Thyroid gland (tissue), 4 donors: ENCODE measurements at regions not wholly inside any gene's neighbourhood (a gene's known extent, or its start where the extent isn't known, plus 50 kb on each side); places are given as distances from the start of the nearest gene placed in this dataset.

ENCODE experiments used
- DNase-seq, 2 donors: peaks; one replicate each; pipeline ENCODE4 v3.0.0-alpha.2; 2019
- H3K27ac ChIP-seq, 3 donors: fragments of 200-600 bp; sonication (generic); 1 replicate in 2 of 3; 2 replicates in 1 of 3; pipeline ENCODE4 v1.5.1; 2016 to 2019; ENCODE audit warnings: mild to moderate bottlenecking in 1 of 3, moderate library complexity in 1 of 3
- H3K27me3 ChIP-seq: fragments of 200-600 bp; sonication (generic); one replicate; pipeline ENCODE4 v1.5.1; 2019
- H3K36me3 ChIP-seq, 2 donors: fragments of 200-600 bp; sonication (generic); one replicate each; pipeline ENCODE4 v1.5.1; 2016 to 2019
- H3K4me1 ChIP-seq, 2 donors: fragments of 200-600 bp; sonication (generic); one replicate each; pipeline ENCODE4 v1.5.1; 2017 to 2019
- H3K4me3 ChIP-seq, 3 donors: fragments of 200-600 bp; sonication (generic); replicated peaks in 1 of 3; 1 replicate in 2 of 3; 2 replicates in 1 of 3; pipeline ENCODE4 v1.5.1; 2016; ENCODE audit warnings: mild to moderate bottlenecking in 1 of 3
- H3K9me3 ChIP-seq: fragments of 200-600 bp; sonication (generic); one replicate; pipeline ENCODE4 v1.5.1; 2017
- POLR2A ChIP-seq, 2 donors: fragments of 450-650 bp; IDR thresholded peaks; one replicate each; pipeline ENCODE4 v1.6.1; 2017; ENCODE audit warnings: antibody characterized with exemption in 2 of 2, mild to moderate bottlenecking in 2 of 2, moderate library complexity in 1 of 2
- WGBS, 2 donors: methylation state at CpG; one replicate each; pipeline ENCODE4 v1.1.5; 2017; 5-methylcytosine and 5-hydroxymethylcytosine counted together
- intact Hi-C: fragments of 100-400 bp; cut with DNase I; formaldehyde crosslinking; loops from one replicate; pipeline ENCODE4 v1.15.1; 2023
- TF ChIP-seq, protein P1 (sequence below), 6 experiments: fragments of 200-600 bp in 3 of 6; fragments of 450-650 bp in 3 of 6; sonication (generic) in 3 of 6; IDR thresholded peaks; one replicate each; pipeline ENCODE4 v1.5.1; 2016 to 2019; ENCODE audit warnings: antibody characterized with exemption in 6 of 6, mild to moderate bottlenecking in 2 of 6, inconsistent platforms in 1 of 6, moderate library complexity in 1 of 6

GRCh38 chr12:60114169-60114568 lies 518.3 kb downstream of the SLC16A7 start:
- H3K36me3 ChIP-seq: no peaks in the 10 kb centered on the region
- H3K27me3 ChIP-seq: no peaks in the 10 kb centered on the region
- no peak for TF ChIP-seq POLR2A (IDR thresholded peaks at IDR 0.05)
- TF ChIP-seq, protein P1, sequence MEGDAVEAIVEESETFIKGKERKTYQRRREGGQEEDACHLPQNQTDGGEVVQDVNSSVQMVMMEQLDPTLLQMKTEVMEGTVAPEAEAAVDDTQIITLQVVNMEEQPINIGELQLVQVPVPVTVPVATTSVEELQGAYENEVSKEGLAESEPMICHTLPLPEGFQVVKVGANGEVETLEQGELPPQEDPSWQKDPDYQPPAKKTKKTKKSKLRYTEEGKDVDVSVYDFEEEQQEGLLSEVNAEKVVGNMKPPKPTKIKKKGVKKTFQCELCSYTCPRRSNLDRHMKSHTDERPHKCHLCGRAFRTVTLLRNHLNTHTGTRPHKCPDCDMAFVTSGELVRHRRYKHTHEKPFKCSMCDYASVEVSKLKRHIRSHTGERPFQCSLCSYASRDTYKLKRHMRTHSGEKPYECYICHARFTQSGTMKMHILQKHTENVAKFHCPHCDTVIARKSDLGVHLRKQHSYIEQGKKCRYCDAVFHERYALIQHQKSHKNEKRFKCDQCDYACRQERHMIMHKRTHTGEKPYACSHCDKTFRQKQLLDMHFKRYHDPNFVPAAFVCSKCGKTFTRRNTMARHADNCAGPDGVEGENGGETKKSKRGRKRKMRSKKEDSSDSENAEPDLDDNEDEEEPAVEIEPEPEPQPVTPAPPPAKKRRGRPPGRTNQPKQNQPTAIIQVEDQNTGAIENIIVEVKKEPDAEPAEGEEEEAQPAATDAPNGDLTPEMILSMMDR (IDR thresholded peaks at IDR 0.05): no peak
- intact Hi-C loops: no loop called here
- no peak overlapping the region for H3K4me3 ChIP-seq
- H3K9me3 ChIP-seq: no peaks in the 10 kb centered on the region
- no peak overlapping the region for H3K27ac ChIP-seq
- no peak for DNase-seq
- WGBS, 2 donors: 75 to 80% methylated on average over 1 of the region's 1 CpG
- H3K4me1 ChIP-seq: no peaks in the 10 kb centered on the region

GRCh38 chr12:60119327-60119726 lies 523.5 kb downstream of the SLC16A7 start:
- 49 to 63% methylated on average over 2 of the region's 2 CpGs for WGBS, 2 donors
- Histone ChIP-seq H3K4me1 (no peaks in the 10 kb centered on the region), H3K27ac (no peak overlapping the region), H3K4me3 (no peak overlapping the region), H3K9me3 (no peaks in the 10 kb centered on the region), H3K36me3 (no peaks in the 10 kb centered on the region), H3K27me3 (no peaks in the 10 kb centered on the region)
- intact Hi-C loops: no loop called here
- TF ChIP-seq POLR2A (IDR thresholded peaks at IDR 0.05): no peak
- TF ChIP-seq, protein P1 (IDR thresholded peaks at IDR 0.05): no peak
- DNase-seq: no peak

GRCh38 chr12:60120199-60120598 lies 524.4 kb downstream of the SLC16A7 start:
- TF ChIP-seq, protein P1 (IDR thresholded peaks at IDR 0.05): no peak
- TF ChIP-seq POLR2A (IDR thresholded peaks at IDR 0.05): no peak
- DNase-seq: no peak
- H3K36me3 ChIP-seq: no peaks in the 10 kb centered on the region
- 80 to 87% methylated on average over 5 of the region's 5 CpGs for WGBS, 2 donors
- intact Hi-C loops: no loop called here
- no peaks in the 10 kb centered on the region for H3K27me3 ChIP-seq
- no peak overlapping the region for H3K27ac ChIP-seq
- H3K4me1 ChIP-seq: no peaks in the 10 kb centered on the region
- no peaks in the 10 kb centered on the region for H3K9me3 ChIP-seq
- H3K4me3 ChIP-seq: no peak overlapping the region

DNA sequence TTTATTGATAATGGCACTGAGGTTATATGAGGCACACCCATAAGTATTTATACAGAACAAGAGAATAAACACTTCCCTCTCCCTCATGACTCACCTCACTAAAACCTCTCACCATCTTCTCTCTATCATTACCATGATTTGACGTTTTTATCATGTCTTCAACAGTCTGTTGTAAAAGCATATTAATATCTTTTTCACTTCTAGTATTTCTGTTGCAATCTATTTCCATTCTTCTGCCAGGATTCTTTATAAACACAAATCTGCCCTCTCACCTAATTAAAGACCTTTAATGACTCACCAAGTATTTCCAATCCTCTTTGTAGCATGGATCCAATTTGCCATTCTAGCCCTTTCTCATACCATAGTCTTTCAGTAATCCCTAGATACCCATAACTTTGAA lies 527.7 kb downstream of the SLC16A7 start:
- intact Hi-C loops: no loop called here
- WGBS, 2 donors: 75 to 77% methylated on average over 1 of the region's 1 CpG
- H3K36me3 ChIP-seq: no peaks in the 10 kb centered on the region
- H3K4me1 ChIP-seq: no peaks in the 10 kb centered on the region
- no peak for DNase-seq
- no peak for TF ChIP-seq POLR2A (IDR thresholded peaks at IDR 0.05)
- TF ChIP-seq, protein P1 (IDR thresholded peaks at IDR 0.05): no peak
- no peak overlapping the region for H3K4me3 ChIP-seq
- H3K9me3 ChIP-seq: no peaks in the 10 kb centered on the region
- no peak overlapping the region for H3K27ac ChIP-seq
- H3K27me3 ChIP-seq: no peaks in the 10 kb centered on the region

DNA sequence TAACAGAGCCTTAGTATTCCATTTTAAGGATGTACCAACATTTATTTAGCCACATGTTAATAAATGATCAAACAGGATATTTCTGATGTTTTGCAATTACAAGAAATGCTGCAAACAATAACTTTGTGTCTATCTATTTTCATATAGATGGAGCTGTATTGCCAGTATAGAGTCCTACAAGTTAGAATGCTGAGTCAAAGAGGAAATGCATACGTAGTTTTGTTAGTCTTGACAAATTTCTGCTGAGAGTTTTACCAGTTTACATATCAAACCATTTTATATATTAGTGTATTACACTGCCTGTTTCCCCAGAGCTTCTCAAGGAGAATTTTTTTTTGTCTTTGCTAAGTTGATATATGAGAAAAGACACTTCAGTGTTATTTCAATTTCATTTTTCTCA lies 541.7 kb downstream of the SLC16A7 start:
- WGBS, 2 donors: 69 to 71% methylated on average over 1 of the region's 1 CpG
- intact Hi-C loops: no loop called here
- Histone ChIP-seq H3K4me3 (no peak overlapping the region), H3K36me3 (no peaks in the 10 kb centered on the region), H3K27ac (no peak overlapping the region), H3K9me3 (no peaks in the 10 kb centered on the region), H3K27me3 (no peaks in the 10 kb centered on the region), H3K4me1 (no peaks in the 10 kb centered on the region)
- no peak for TF ChIP-seq POLR2A (IDR thresholded peaks at IDR 0.05)
- TF ChIP-seq, protein P1 (IDR thresholded peaks at IDR 0.05): no peak
- DNase-seq: no peak
